CD14-positive monocyte (primary cell): ENCODE measurements at regions not wholly inside any gene's neighbourhood (a gene's known extent, or its start where the extent isn't known, plus 50 kb on each side); places are given as distances from the start of the nearest gene placed in this dataset.

ENCODE experiments used
- DNase-seq, 3 donors: peaks; one replicate each; pipeline ENCODE4 v3.0.0-alpha.2; 2011 to 2022
- H2AFZ ChIP-seq: 2 replicates; pipeline ENCODE4 v1.6.0; 2012; ENCODE audit warnings: mild to moderate bottlenecking, low read depth, low read length, inconsistent platforms; ENCODE audit not compliant: insufficient read depth, poor library complexity, severe bottlenecking
- H3K27ac ChIP-seq, 2 donors: 1 replicate in 1 of 2; 2 replicates in 1 of 2; pipeline ENCODE4 v1.5.1; 2012 to 2013; ENCODE audit warnings: low read length in 2 of 2, control low read depth in 1 of 2, inconsistent platforms in 1 of 2, low read depth in 1 of 2, mild to moderate bottlenecking in 1 of 2
- H3K27me3 ChIP-seq, 2 donors: one replicate each; pipeline versions ENCODE4 v1.6.0 to v1.6.1; 2011 to 2013; ENCODE audit warnings: low read length in 2 of 2; ENCODE audit not compliant: control insufficient read depth in 2 of 2, insufficient read depth in 2 of 2
- H3K36me3 ChIP-seq, 2 donors: replicated peaks in 1 of 2; 1 replicate in 1 of 2; 2 replicates in 1 of 2; pipeline versions ENCODE4 v1.5.1 to v1.6.1; 2012 to 2013; ENCODE audit warnings: low read length in 2 of 2, control low read depth in 1 of 2, inconsistent platforms in 1 of 2, mild to moderate bottlenecking in 1 of 2; ENCODE audit not compliant: insufficient read depth in 2 of 2, control insufficient read depth in 1 of 2
- H3K4me1 ChIP-seq, 2 donors: 1 replicate in 1 of 2; 2 replicates in 1 of 2; pipeline versions ENCODE4 v1.5.1 to v1.6.1; 2012 to 2013; ENCODE audit warnings: low read length in 2 of 2, control low read depth in 1 of 2, inconsistent platforms in 1 of 2, mild to moderate bottlenecking in 1 of 2, moderate library complexity in 1 of 2; ENCODE audit not compliant: insufficient read depth in 2 of 2, control insufficient read depth in 1 of 2
- H3K4me2 ChIP-seq: replicated peaks from 2 replicates; pipeline ENCODE3; 2012; ENCODE audit warnings: low read length, moderate library complexity, mild to moderate bottlenecking; ENCODE audit not compliant: poor library complexity, severe bottlenecking; ENCODE audit errors: extremely low read depth
- H3K4me3 ChIP-seq, 3 experiments: fragments of 200-600 bp in 1 of 3; sonication (generic) in 1 of 3; replicated peaks in 1 of 3; 1 replicate in 2 of 3; 2 replicates in 1 of 3; pipeline ENCODE4 v1.5.1; 2011 to 2013; ENCODE audit warnings: low read length in 3 of 3, mild to moderate bottlenecking in 3 of 3, control low read depth in 2 of 3, low read depth in 2 of 3, inconsistent platforms in 1 of 3, moderate library complexity in 1 of 3
- H3K79me2 ChIP-seq: 2 replicates; pipeline ENCODE4 v1.6.0; 2012; ENCODE audit warnings: mild to moderate bottlenecking, control low read depth, inconsistent platforms, low read length, moderate library complexity; ENCODE audit not compliant: insufficient read depth
- H3K9ac ChIP-seq: 2 replicates; pipeline ENCODE4 v1.6.0; 2017; ENCODE audit warnings: low read length, mild to moderate bottlenecking; ENCODE audit not compliant: insufficient read depth, poor library complexity, severe bottlenecking
- H3K9me3 ChIP-seq, 2 donors: replicated peaks in 1 of 2; 1 replicate in 1 of 2; 2 replicates in 1 of 2; pipeline versions ENCODE4 v1.5.1 to v1.6.1; 2012 to 2013; ENCODE audit warnings: low read length in 2 of 2, control low read depth in 1 of 2; ENCODE audit not compliant: control insufficient read depth in 1 of 2, insufficient read depth in 1 of 2
- H4K20me1 ChIP-seq: 2 replicates; pipeline ENCODE4 v1.6.0; 2012; ENCODE audit warnings: mild to moderate bottlenecking, low read length, control low read depth, moderate library complexity; ENCODE audit not compliant: insufficient read depth
- H3K27ac Mint-ChIP-seq, 7 donors: one replicate each; pipeline ENCODE4 v1.8.0; 2020; ENCODE audit warnings: mild to moderate bottlenecking in 7 of 7, mixed read lengths in 7 of 7, moderate library complexity in 6 of 7, inconsistent platforms in 2 of 7
- H3K27me3 Mint-ChIP-seq, 3 donors: one replicate each; pipeline ENCODE4 v1.8.0; 2021 to 2022; ENCODE audit warnings: low read depth in 3 of 3, mild to moderate bottlenecking in 3 of 3, mixed read lengths in 3 of 3, moderate library complexity in 3 of 3, inconsistent platforms in 1 of 3
- H3K36me3 Mint-ChIP-seq, 2 donors: one replicate each; pipeline ENCODE4 v1.8.0; 2020; ENCODE audit warnings: mixed read lengths in 2 of 2, inconsistent platforms in 1 of 2, mild to moderate bottlenecking in 1 of 2
- H3K4me1 Mint-ChIP-seq: one replicate; pipeline ENCODE4 v1.8.0; 2020; ENCODE audit warnings: mild to moderate bottlenecking, mixed read lengths
- H3K4me3 Mint-ChIP-seq, 2 donors: one replicate each; pipeline ENCODE4 v1.8.0; 2020; ENCODE audit warnings: mild to moderate bottlenecking in 2 of 2, mixed read lengths in 2 of 2, moderate library complexity in 1 of 2
- H3K9me3 Mint-ChIP-seq, 7 donors: one replicate each; pipeline ENCODE4 v1.8.0; 2020 to 2022; ENCODE audit warnings: mixed read lengths in 7 of 7, mild to moderate bottlenecking in 6 of 7, moderate library complexity in 6 of 7, inconsistent platforms in 2 of 7
- WGBS: methylation state at CpG from one replicate; pipeline ENCODE4 v1.1.5; 2013; ENCODE audit warnings: missing lambda C conversion rate; ENCODE audit not compliant: insufficient coverage; 5-methylcytosine and 5-hydroxymethylcytosine counted together
- intact Hi-C, 2 donors: fragments of 100-400 bp; cut with micrococcal nuclease; formaldehyde crosslinking; loops; one replicate each; pipeline versions ENCODE4 v1.15.0 to v1.15.1; 2023
- TF ChIP-seq, protein P1 (sequence below): fragments of 200-600 bp; IDR thresholded peaks from one replicate; pipeline ENCODE4 v1.8.0; 2022; ENCODE audit warnings: antibody characterized with exemption, mild to moderate bottlenecking

DNA sequence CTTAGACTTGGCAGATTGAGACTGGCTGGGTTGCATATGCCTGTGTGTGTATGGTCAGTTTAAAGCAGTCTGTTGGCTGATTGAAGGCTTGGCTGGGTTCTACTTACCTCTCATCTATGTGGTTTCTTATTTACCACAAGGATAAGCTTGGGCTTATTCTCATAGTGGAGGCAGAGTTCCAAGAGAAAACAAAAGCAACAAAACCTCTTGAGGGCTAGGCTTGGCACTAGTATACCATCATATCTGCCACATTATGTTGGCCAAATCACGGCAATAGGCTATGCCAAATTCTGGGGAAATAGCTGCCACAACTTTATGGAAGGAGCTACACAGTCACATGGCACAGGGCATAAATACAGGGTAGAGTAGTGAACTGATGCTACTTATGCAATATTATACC, 714.1 kb downstream of the CBLN4 start:
- no peaks in the 10 kb centered on the region for H3K36me3 ChIP-seq
- WGBS, result no CpG with 5 or more reads among the region's 1 CpG
- no peaks in the 10 kb centered on the region for H3K4me1 ChIP-seq
- H3K27ac Mint-ChIP-seq, result no peak overlapping the region
- H3K9ac ChIP-seq, result no peak overlapping the region
- no peak for DNase-seq
- H4K20me1 ChIP-seq, result no peaks in the 10 kb centered on the region
- H3K4me3 ChIP-seq, result no peak overlapping the region
- H3K27ac ChIP-seq, result no peak overlapping the region
- no peaks in the 10 kb centered on the region for H3K9me3 ChIP-seq
- no peaks in the 10 kb centered on the region for H3K36me3 Mint-ChIP-seq
- no peaks in the 10 kb centered on the region for H3K27me3 ChIP-seq
- no peak overlapping the region for H3K4me2 ChIP-seq
- intact Hi-C loops, result no loop called here
- H3K4me1 Mint-ChIP-seq, result no peaks in the 10 kb centered on the region
- TF ChIP-seq, protein P1, sequence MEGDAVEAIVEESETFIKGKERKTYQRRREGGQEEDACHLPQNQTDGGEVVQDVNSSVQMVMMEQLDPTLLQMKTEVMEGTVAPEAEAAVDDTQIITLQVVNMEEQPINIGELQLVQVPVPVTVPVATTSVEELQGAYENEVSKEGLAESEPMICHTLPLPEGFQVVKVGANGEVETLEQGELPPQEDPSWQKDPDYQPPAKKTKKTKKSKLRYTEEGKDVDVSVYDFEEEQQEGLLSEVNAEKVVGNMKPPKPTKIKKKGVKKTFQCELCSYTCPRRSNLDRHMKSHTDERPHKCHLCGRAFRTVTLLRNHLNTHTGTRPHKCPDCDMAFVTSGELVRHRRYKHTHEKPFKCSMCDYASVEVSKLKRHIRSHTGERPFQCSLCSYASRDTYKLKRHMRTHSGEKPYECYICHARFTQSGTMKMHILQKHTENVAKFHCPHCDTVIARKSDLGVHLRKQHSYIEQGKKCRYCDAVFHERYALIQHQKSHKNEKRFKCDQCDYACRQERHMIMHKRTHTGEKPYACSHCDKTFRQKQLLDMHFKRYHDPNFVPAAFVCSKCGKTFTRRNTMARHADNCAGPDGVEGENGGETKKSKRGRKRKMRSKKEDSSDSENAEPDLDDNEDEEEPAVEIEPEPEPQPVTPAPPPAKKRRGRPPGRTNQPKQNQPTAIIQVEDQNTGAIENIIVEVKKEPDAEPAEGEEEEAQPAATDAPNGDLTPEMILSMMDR, result no peak
- H3K79me2 ChIP-seq, result no peaks in the 10 kb centered on the region
- peaks cover 0 to 3% (median 0%) of the 10 kb centered on the region in 3 donors for H3K27me3 Mint-ChIP-seq
- no peak overlapping the region for H2AFZ ChIP-seq
- peaks cover 0 to 3% (median under 1%) of the 10 kb centered on the region in 7 donors for H3K9me3 Mint-ChIP-seq
- H3K4me3 Mint-ChIP-seq, result no peak overlapping the region

DNA sequence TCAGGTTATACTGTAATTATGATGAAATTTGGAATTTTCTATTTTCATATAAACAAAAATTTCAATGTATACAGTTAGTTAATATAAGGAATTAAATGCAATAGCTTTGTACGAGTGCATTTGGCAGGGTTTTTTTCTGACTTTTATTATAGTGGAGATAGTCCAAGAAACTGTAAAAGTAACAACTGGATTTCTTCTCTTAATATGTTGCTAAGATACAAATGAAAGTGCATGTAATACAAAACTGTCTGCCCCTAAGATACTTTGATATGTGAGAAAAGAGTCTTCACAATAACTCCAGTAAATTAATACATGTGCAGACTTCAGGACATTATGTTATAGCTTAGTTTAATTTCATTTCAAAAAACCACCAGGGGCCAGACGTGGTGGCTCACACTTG, 721.4 kb downstream of the CBLN4 start:
- H3K9me3 ChIP-seq, result peaks cover 5 to 9% of the 10 kb centered on the region in 2 donors
- Mint-ChIP-seq H3K27me3 (peaks cover 0 to 1% (median 0%) of the 10 kb centered on the region in 3 donors), H3K4me1 (no peaks in the 10 kb centered on the region), H3K9me3 (peaks cover 0 to 15% (median 3%) of the 10 kb centered on the region in 7 donors), H3K36me3 (no peaks in the 10 kb centered on the region), H3K4me3 (no peak overlapping the region), H3K27ac (no peak overlapping the region)
- TF ChIP-seq, protein P1, result no peak
- H2AFZ ChIP-seq, result no peak overlapping the region
- intact Hi-C loops, result no loop called here
- no peaks in the 10 kb centered on the region for H3K36me3 ChIP-seq
- WGBS, result no CpG with 5 or more reads among the region's 2 CpGs
- no peaks in the 10 kb centered on the region for H3K4me1 ChIP-seq
- H3K27me3 ChIP-seq, result no peaks in the 10 kb centered on the region
- H3K79me2 ChIP-seq, result no peaks in the 10 kb centered on the region
- DNase-seq, result no peak
- H3K27ac ChIP-seq, result no peak overlapping the region
- H3K4me3 ChIP-seq, result no peak overlapping the region
- H3K4me2 ChIP-seq, result no peak overlapping the region
- no peak overlapping the region for H3K9ac ChIP-seq
- H4K20me1 ChIP-seq, result no peaks in the 10 kb centered on the region
